Mammary epithelial cell (primary cell): ENCODE measurements at regions not wholly inside any gene's neighbourhood (a gene's known extent, or its start where the extent isn't known, plus 50 kb on each side); places are given as distances from the start of the nearest gene placed in this dataset.

Experiments
- EZH2 ChIP-seq: IDR thresholded peaks from 2 replicates; pipeline ENCODE4 v1.6.1; 2012; ENCODE audit warnings: low read length, inconsistent platforms, borderline replicate concordance
- TF ChIP-seq, protein P1 (sequence below), 2 donors: IDR thresholded peaks in 1 of 2; conservative IDR thresholded peaks in 1 of 2; 2 replicates each; pipeline ENCODE4 v1.5.1; 2011 to 2012; ENCODE audit warnings: inconsistent platforms in 2 of 2, low read length in 2 of 2, mild to moderate bottlenecking in 2 of 2, control low read depth in 1 of 2, low read depth in 1 of 2; ENCODE audit not compliant: insufficient read depth in 1 of 2; ENCODE audit errors: extremely low read depth in 1 of 2

DNA sequence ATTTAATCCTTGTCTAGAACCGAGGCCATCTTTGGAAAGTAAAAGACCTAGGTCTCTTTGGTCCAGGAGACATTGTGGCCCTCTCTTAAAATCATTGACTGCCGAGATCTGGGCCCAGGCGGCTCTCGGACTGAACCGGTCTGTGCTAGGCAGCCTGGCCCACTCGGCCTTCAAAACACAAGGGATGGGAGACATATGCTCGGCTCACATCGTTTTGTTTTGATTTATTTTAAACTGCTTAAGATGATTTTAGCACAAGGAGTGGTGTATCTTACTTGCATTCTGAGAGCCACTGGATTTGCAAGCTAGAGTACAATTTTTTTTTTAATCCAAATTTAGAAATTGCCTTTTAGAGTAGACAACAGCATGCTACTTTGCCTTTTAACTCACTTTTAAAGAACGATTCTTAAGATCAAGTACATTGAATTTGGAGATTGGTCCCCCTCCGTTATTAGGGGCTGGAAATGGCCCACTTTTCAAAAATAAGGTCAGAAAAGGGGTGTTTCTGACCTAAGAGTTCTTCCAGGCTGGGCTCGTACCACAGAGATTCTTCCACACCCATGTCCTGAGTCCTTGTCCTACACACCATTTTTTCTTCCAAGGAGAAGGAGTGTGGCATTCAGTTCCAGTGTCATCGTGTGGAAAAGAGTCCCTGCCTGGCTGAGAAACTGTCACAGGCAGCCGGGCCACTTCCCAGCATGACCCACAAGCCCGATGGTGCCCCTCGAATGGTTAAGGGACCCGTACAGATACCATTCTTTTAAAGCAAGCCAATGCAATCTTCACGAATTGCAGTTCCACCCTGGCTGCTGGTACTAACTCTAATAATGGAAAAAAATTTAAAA lies 80.5 kb upstream of the WNT7B start:
- TF ChIP-seq, protein P1, sequence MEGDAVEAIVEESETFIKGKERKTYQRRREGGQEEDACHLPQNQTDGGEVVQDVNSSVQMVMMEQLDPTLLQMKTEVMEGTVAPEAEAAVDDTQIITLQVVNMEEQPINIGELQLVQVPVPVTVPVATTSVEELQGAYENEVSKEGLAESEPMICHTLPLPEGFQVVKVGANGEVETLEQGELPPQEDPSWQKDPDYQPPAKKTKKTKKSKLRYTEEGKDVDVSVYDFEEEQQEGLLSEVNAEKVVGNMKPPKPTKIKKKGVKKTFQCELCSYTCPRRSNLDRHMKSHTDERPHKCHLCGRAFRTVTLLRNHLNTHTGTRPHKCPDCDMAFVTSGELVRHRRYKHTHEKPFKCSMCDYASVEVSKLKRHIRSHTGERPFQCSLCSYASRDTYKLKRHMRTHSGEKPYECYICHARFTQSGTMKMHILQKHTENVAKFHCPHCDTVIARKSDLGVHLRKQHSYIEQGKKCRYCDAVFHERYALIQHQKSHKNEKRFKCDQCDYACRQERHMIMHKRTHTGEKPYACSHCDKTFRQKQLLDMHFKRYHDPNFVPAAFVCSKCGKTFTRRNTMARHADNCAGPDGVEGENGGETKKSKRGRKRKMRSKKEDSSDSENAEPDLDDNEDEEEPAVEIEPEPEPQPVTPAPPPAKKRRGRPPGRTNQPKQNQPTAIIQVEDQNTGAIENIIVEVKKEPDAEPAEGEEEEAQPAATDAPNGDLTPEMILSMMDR (conservative IDR thresholded peaks at IDR 0.05 in 1 of 2, IDR thresholded peaks at IDR 0.05 in 1 of 2; ENCODE audit: extremely low read depth in 1 of 2, insufficient read depth in 1 of 2, low read depth in 1 of 2, low read length in 2 of 2): no peak
- no peak for TF ChIP-seq EZH2
